Gastrocnemius medialis (tissue), 4 donors: ENCODE measurements at regions not wholly inside any gene's neighbourhood (a gene's known extent, or its start where the extent isn't known, plus 50 kb on each side); places are given as distances from the start of the nearest gene placed in this dataset.

Source experiments
- CTCF ChIP-seq, 5 experiments: fragments of 450-650 bp in 3 of 5; fragments of 200-600 bp in 2 of 5; sonication (generic) in 2 of 5; IDR thresholded peaks in 4 of 5; conservative IDR thresholded peaks in 1 of 5; 1 replicate in 4 of 5; 2 replicates in 1 of 5; pipeline ENCODE4 v1.5.1; 2016 to 2019; ENCODE audit warnings: antibody characterized with exemption in 5 of 5, mild to moderate bottlenecking in 3 of 5, moderate library complexity in 3 of 5
- POLR2A ChIP-seq, 2 donors: fragments of 450-650 bp; IDR thresholded peaks; one replicate each; pipeline ENCODE4 v1.6.1; 2017; ENCODE audit warnings: antibody characterized with exemption in 2 of 2, mild to moderate bottlenecking in 2 of 2, moderate library complexity in 2 of 2

- no peak for TF ChIP-seq CTCF (IDR thresholded peaks at IDR 0.05 in 4 of 5, conservative IDR thresholded peaks at IDR 0.05 in 1 of 5)
- no peak for TF ChIP-seq POLR2A (IDR thresholded peaks at IDR 0.05)
These were observed 413.1 kb downstream of the GBA3 start for GRCh38 chr4:23105759-23106370.
